Karpas-422 (cell line): ENCODE measurements at regions not wholly inside any gene's neighbourhood (a gene's known extent, or its start where the extent isn't known, plus 50 kb on each side); places are given as distances from the start of the nearest gene placed in this dataset.

Source experiments
- DNase-seq: peaks from one replicate; pipeline ENCODE4 v3.0.0-alpha.2; 2015
- H2AFZ ChIP-seq: fragments of 200-600 bp; sonication (generic); 2 replicates; pipeline ENCODE4 v1.6.1; 2014; ENCODE audit warnings: antibody characterized with exemption, low read length, mixed read lengths
- H3K27ac ChIP-seq: fragments of 200-600 bp; sonication (generic); 2 replicates; pipeline ENCODE4 v1.5.1; 2014; ENCODE audit warnings: mild to moderate bottlenecking, low read length, moderate library complexity
- H3K27me3 ChIP-seq: fragments of 200-600 bp; sonication (generic); 2 replicates; pipeline ENCODE4 v1.6.1; 2014; ENCODE audit warnings: low read length, mixed read lengths
- H3K36me3 ChIP-seq: fragments of 200-600 bp; sonication (generic); 2 replicates; pipeline ENCODE4 v1.6.1; 2014; ENCODE audit warnings: low read length, mixed read lengths; ENCODE audit not compliant: insufficient read depth
- H3K4me1 ChIP-seq: fragments of 200-600 bp; sonication (generic); 2 replicates; pipeline ENCODE4 v1.6.1; 2014; ENCODE audit warnings: mild to moderate bottlenecking, low read length, mixed read lengths
- H3K4me2 ChIP-seq: fragments of 200-600 bp; sonication (generic); 2 replicates; pipeline ENCODE4 v1.6.1; 2014; ENCODE audit warnings: low read length, low read depth, mild to moderate bottlenecking; ENCODE audit not compliant: poor library complexity, severe bottlenecking
- H3K4me3 ChIP-seq: fragments of 200-600 bp; sonication (generic); 2 replicates; pipeline ENCODE4 v1.5.1; 2014; ENCODE audit warnings: mild to moderate bottlenecking, antibody characterized with exemption, low read length, mixed read lengths
- H3K79me2 ChIP-seq: fragments of 200-600 bp; sonication (generic); 2 replicates; pipeline ENCODE4 v1.6.1; 2014; ENCODE audit warnings: mild to moderate bottlenecking, low read length, mixed read lengths
- H3K9ac ChIP-seq: fragments of 200-600 bp; sonication (generic); 2 replicates; pipeline ENCODE4 v1.6.0; 2014; ENCODE audit warnings: low read length
- H3K9me2 ChIP-seq: fragments of 200-600 bp; sonication (generic), shearing (Covaris generic); replicated peaks from 2 replicates; pipeline ENCODE4 v1.6.0; 2014; ENCODE audit warnings: mild to moderate bottlenecking, low read length, moderate library complexity; ENCODE audit not compliant: insufficient read depth
- H3K9me3 ChIP-seq: fragments of 300-700, 200-600 bp; sonication (generic); 2 replicates; pipeline ENCODE4 v1.6.1; 2014; ENCODE audit warnings: low read length, mixed read lengths
- H4K20me1 ChIP-seq: fragments of 200-600 bp; sonication (generic); 2 replicates; pipeline ENCODE4 v1.6.1; 2014; ENCODE audit warnings: mild to moderate bottlenecking, antibody characterized with exemption, low read length, low read depth; ENCODE audit not compliant: insufficient read depth

DNA sequence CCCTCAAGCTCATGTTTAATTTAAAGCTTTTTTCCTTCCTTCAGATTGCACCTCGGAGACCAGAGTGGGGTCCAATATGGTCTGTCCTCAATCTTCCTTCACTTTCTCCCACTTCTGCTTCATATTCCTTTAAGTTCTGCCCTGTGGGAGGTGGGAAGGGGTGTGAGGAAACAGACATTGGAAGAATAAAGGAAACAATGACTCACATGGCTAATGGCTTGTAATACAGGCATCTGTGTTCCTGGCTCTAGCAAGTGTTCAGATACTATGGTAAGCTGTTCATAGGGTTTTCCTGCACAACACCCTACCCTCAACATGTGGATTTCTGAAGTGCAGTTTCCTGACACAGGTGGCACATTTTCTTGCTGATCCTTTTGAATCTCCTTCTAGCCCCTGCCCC, 209.5 kb downstream of the PIK3C3 start:
- Histone ChIP-seq H2AFZ (no peak overlapping the region), H4K20me1 (no peaks in the 10 kb centered on the region), H3K79me2 (no peaks in the 10 kb centered on the region), H3K9me3 (no peaks in the 10 kb centered on the region), H3K4me2 (no peak overlapping the region), H3K36me3 (no peaks in the 10 kb centered on the region), H3K4me3 (no peak overlapping the region), H3K27me3 (no peaks in the 10 kb centered on the region), H3K9ac (no peak overlapping the region), H3K9me2 (no peaks in the 10 kb centered on the region), H3K27ac (no peak overlapping the region), H3K4me1 (no peaks in the 10 kb centered on the region)
- DNase-seq = no peak

DNA sequence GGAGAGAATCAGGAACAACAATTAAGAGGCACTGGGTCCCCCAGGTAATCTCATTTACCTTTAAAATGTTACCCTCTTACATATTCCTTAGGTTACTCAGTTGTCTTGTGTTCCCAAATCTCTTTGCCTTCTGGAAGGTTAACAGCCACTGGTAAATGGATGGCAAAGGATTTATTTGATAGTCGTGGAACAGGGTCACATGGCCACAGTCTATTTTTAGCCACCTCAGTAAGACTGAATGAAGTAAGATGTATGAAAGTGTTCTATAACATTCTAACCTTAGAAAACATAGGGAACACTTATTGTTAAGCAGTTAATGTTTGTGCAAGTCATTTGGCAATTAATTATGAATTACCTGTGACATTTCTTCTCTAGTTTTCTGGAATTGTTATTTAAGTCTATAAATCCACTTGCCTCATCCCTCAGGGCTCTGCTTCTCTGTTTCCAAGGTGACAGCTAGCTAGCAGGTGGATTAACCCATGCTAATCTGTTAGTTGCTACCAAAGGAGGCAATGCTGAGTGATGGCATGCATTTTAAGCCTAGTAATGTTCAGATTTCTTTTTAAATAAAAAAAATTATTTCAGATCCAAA, 211.0 kb downstream of the PIK3C3 start:
- Histone ChIP-seq H3K79me2 (no peaks in the 10 kb centered on the region), H3K9ac (no peak overlapping the region), H3K9me2 (no peaks in the 10 kb centered on the region), H3K27ac (no peak overlapping the region), H3K27me3 (no peaks in the 10 kb centered on the region), H3K9me3 (no peaks in the 10 kb centered on the region), H3K4me1 (no peaks in the 10 kb centered on the region), H3K36me3 (no peaks in the 10 kb centered on the region), H2AFZ (no peak overlapping the region), H3K4me2 (no peak overlapping the region), H4K20me1 (no peaks in the 10 kb centered on the region), H3K4me3 (no peak overlapping the region)
- no peak for DNase-seq

DNA sequence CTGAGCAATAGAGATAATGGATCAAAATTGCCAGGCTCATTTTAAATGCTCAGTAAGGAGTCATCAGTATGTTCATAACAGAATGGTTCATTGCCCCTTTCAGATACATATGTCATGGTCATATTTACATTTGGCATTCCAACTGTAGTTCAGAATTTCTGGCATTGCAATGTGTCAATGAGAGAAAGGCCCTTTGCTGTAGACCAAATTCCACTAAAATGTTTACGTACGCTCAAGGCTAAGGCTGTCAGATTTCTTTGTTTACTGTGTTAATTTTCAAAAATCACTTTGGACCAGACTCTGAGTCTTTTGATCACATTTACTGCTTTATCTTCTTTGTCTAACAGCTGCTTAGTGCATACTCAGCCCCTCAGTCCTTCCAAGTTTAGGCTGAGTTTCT, 213.5 kb downstream of the PIK3C3 start:
- Histone ChIP-seq H3K27me3 (no peaks in the 10 kb centered on the region), H3K4me3 (no peak overlapping the region), H2AFZ (no peak overlapping the region), H3K9ac (no peak overlapping the region), H3K79me2 (no peaks in the 10 kb centered on the region), H3K27ac (no peak overlapping the region), H4K20me1 (no peaks in the 10 kb centered on the region), H3K4me2 (no peak overlapping the region), H3K36me3 (no peaks in the 10 kb centered on the region), H3K9me2 (no peaks in the 10 kb centered on the region), H3K9me3 (no peaks in the 10 kb centered on the region), H3K4me1 (no peaks in the 10 kb centered on the region)
- no peak for DNase-seq

DNA sequence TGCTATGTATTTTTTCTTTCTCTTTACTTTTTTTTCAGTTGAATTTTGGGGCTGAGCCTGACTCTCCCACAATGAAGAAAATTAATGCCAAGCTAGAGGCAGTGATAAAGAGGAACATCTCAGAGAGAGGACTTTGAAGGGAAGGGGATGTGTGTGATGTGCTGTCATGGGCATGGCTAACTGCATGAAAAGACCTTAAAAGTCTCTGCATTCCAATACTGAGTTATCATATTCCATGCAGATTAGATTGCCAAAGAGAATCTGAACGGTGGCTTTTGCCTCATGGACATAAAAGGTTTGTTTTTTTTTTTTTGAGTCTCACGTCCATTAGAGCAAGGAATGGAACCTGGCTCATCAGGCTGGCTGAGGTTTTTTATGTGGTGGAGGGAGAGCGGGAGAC, 213.9 kb downstream of the PIK3C3 start:
- Histone ChIP-seq H3K27ac (no peak overlapping the region), H3K9me2 (no peaks in the 10 kb centered on the region), H3K9ac (no peak overlapping the region), H4K20me1 (no peaks in the 10 kb centered on the region), H3K4me1 (no peaks in the 10 kb centered on the region), H3K36me3 (no peaks in the 10 kb centered on the region), H3K9me3 (no peaks in the 10 kb centered on the region), H3K4me3 (no peak overlapping the region), H2AFZ (no peak overlapping the region), H3K27me3 (no peaks in the 10 kb centered on the region), H3K4me2 (no peak overlapping the region), H3K79me2 (no peaks in the 10 kb centered on the region)
- DNase-seq = no peak

DNA sequence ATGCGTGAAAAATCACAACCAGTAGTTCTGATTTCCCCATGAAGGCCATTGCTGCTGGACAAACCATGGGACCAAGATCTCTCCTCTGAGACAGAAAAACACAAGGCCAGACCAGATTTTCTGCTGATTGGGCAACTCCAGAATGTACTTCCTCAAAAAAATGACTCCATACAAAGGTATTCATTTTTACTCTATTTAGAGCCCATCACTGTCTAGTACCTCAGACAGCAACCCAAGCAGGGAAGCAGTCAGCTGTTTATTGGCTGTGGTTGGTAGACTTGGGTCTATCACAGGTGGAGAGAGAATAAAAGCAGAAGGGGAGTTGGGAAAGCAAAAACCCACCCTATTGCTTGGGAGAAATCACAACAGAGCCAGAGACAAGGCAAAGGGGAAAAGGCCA, 219.9 kb downstream of the PIK3C3 start:
- H4K20me1 ChIP-seq = no peaks in the 10 kb centered on the region
- no peaks in the 10 kb centered on the region for H3K36me3 ChIP-seq
- no peaks in the 10 kb centered on the region for H3K79me2 ChIP-seq
- no peak overlapping the region for H2AFZ ChIP-seq
- no peaks in the 10 kb centered on the region for H3K9me2 ChIP-seq
- peak; percentile 43 for DNase-seq
- H3K4me1 ChIP-seq = peaks cover 7% of the 10 kb centered on the region
- H3K4me3 ChIP-seq = no peak overlapping the region
- no peak overlapping the region for H3K9ac ChIP-seq
- no peaks in the 10 kb centered on the region for H3K27me3 ChIP-seq
- no peak overlapping the region for H3K4me2 ChIP-seq
- no peaks in the 10 kb centered on the region for H3K9me3 ChIP-seq
- no peak overlapping the region for H3K27ac ChIP-seq

DNA sequence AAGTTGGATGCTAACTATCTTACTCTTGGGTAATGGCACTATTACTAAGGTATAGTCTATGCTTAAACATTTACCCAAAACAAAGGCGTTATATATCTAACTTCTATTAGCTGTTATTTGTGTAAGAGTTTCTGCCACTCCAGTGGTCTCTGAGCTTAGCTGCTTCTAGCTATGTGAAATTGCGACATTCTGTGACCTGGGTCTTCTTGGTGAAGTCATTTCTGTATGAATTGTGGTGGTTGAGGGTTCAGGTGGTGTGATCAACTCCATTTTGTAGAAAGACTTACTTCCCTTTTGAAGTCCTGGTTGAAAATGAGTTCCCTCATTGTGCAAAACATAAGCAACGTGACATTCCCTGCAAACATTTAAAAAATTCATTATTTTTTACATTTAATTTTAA, 221.6 kb downstream of the PIK3C3 start:
- no peak overlapping the region for H3K4me3 ChIP-seq
- no peak overlapping the region for H3K9ac ChIP-seq
- no peaks in the 10 kb centered on the region for H4K20me1 ChIP-seq
- H3K79me2 ChIP-seq = no peaks in the 10 kb centered on the region
- no peaks in the 10 kb centered on the region for H3K9me3 ChIP-seq
- H3K27me3 ChIP-seq = no peaks in the 10 kb centered on the region
- H3K4me2 ChIP-seq = no peak overlapping the region
- H3K27ac ChIP-seq = no peak overlapping the region
- no peaks in the 10 kb centered on the region for H3K36me3 ChIP-seq
- no peak overlapping the region for H2AFZ ChIP-seq
- H3K4me1 ChIP-seq = peaks cover 7% of the 10 kb centered on the region
- no peak for DNase-seq
- no peaks in the 10 kb centered on the region for H3K9me2 ChIP-seq

DNA sequence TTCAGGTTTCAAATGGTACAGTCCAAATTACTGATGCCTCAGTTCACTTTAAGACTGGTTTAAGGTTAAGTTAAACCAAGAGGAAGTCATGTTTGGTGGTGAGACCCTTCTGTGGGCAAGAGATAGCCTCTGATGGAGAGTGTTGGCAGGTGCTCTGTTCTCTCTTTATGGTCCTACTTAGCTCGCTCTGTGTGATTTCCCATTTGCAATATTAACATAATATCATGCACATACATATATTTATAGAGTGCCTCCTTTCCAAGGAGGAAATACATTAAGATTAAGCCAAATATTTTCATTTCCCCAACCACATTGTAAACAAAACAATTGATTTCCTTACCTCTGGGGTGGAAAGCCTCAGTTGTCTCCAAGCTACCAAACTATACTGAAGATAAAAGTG, 222.4 kb downstream of the PIK3C3 start:
- no peaks in the 10 kb centered on the region for H3K9me2 ChIP-seq
- no peak overlapping the region for H3K27ac ChIP-seq
- no peaks in the 10 kb centered on the region for H3K79me2 ChIP-seq
- no peaks in the 10 kb centered on the region for H3K9me3 ChIP-seq
- no peaks in the 10 kb centered on the region for H3K36me3 ChIP-seq
- H3K4me3 ChIP-seq = no peak overlapping the region
- H3K27me3 ChIP-seq = no peaks in the 10 kb centered on the region
- H3K4me2 ChIP-seq = no peak overlapping the region
- no peak overlapping the region; the same call in 1 of the 2 replicates for H2AFZ ChIP-seq
- DNase-seq = no peak
- H3K9ac ChIP-seq = no peak overlapping the region
- peaks cover 13% of the 10 kb centered on the region for H3K4me1 ChIP-seq
- no peaks in the 10 kb centered on the region for H4K20me1 ChIP-seq

DNA sequence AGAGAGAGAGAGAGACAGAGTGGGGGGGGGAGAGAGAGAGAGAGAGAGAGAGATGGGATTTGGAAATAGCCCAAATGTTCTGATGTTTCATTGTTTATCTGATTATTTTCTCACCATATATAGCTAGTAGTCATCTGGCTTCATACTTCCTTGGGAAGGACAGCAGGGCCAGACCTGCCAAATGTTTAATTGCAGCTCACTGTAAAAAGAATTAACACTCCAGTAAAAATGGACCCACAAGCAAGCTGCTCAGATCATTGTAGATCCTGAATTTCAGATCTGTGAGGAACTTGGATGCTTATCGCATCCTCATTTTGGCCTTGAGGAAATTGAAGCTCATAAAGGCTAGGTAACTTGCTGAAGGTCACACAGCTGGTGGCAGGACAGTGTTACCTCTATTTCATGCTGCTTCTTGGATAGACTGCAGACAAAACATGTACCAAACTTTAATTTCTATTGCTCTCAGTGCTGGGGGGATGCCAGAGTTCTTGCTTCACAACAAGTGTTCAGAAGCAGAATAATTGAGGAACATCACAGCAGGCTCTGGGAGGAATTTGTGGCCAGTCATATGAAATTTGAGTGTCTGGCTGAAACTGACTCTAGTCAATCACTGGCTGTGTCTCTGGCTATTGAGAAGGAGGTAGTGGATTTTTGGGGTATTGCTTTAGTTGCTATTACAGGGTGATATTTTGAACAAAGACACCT, 223.5 kb downstream of the PIK3C3 start:
- H2AFZ ChIP-seq = no peak overlapping the region
- H3K27me3 ChIP-seq = no peaks in the 10 kb centered on the region
- no peaks in the 10 kb centered on the region for H3K36me3 ChIP-seq
- H3K9me3 ChIP-seq = no peaks in the 10 kb centered on the region
- H3K79me2 ChIP-seq = no peaks in the 10 kb centered on the region
- H3K9me2 ChIP-seq = no peaks in the 10 kb centered on the region
- H3K4me3 ChIP-seq = no peak overlapping the region
- no peak overlapping the region for H3K4me2 ChIP-seq
- no peak overlapping the region for H3K27ac ChIP-seq
- no peak for DNase-seq
- H3K9ac ChIP-seq = no peak overlapping the region
- H4K20me1 ChIP-seq = no peaks in the 10 kb centered on the region
- H3K4me1 ChIP-seq = peaks cover 24% of the 10 kb centered on the region
